ENCODE measurements at regions not wholly inside any gene's neighbourhood (a gene's known extent, or its start where the extent isn't known, plus 50 kb on each side); places are given as distances from the start of the nearest gene placed in this dataset.

GRCh38 chr4:32470087-32470585 is 1750.0 kb downstream of the PCDH7 start:
- TF ChIP-seq CTCF (IDR thresholded peaks at IDR 0.05) (no peak), POLR2A (IDR thresholded peaks at IDR 0.05) (no peak)
- no peak for DNase-seq
- Histone ChIP-seq H3K4me1 (replicated peaks in 1 of 2) (no peaks in the 10 kb centered on the region), H3K27ac (no peak overlapping the region), H3K36me3 (replicated peaks in 1 of 2) (no peaks in the 10 kb centered on the region), H3K9me3 (replicated peaks in 1 of 3) (no peaks in the 10 kb centered on the region), H3K27me3 (no peaks in the 10 kb centered on the region), H3K4me3 (no peak overlapping the region)
- 42 to 58% (median 54%) methylated on average over 1 of the region's 1 CpG for WGBS, 4 donors
- intact Hi-C loops (cut with DNase I), result no loop called here

GRCh38 chr4:32472918-32473317 is 1752.7 kb downstream of the PCDH7 start:
- no peak for TF ChIP-seq POLR2A (IDR thresholded peaks at IDR 0.05)
- TF ChIP-seq CTCF (IDR thresholded peaks at IDR 0.05), result no peak
- H3K36me3 ChIP-seq (replicated peaks in 1 of 2), result no peaks in the 10 kb centered on the region
- no peaks in the 10 kb centered on the region for H3K4me1 ChIP-seq (replicated peaks in 1 of 2)
- no peaks in the 10 kb centered on the region for H3K27me3 ChIP-seq
- DNase-seq, result no peak
- no peak overlapping the region for H3K4me3 ChIP-seq
- 27 to 79% (median 46%) methylated on average over 2 of the region's 2 CpGs for WGBS, 4 donors
- no peaks in the 10 kb centered on the region for H3K9me3 ChIP-seq (replicated peaks in 1 of 3)
- no peak overlapping the region for H3K27ac ChIP-seq
- intact Hi-C loops (cut with DNase I), result no loop called here

GRCh38 chr4:32475710-32476109 is 1755.5 kb downstream of the PCDH7 start:
- no peak for TF ChIP-seq CTCF (IDR thresholded peaks at IDR 0.05)
- Histone ChIP-seq H3K9me3 (replicated peaks in 1 of 3) (no peaks in the 10 kb centered on the region), H3K4me1 (replicated peaks in 1 of 2) (no peaks in the 10 kb centered on the region), H3K4me3 (no peak overlapping the region), H3K27ac (no peak overlapping the region), H3K36me3 (replicated peaks in 1 of 2) (no peaks in the 10 kb centered on the region), H3K27me3 (no peaks in the 10 kb centered on the region)
- DNase-seq, result no peak
- intact Hi-C loops (cut with DNase I), result no loop called here
- 75 to 78% (median 77%) methylated on average over 7 of the region's 7 CpGs for WGBS, 4 donors

- Histone ChIP-seq H3K27ac (no peak overlapping the region), H3K27me3 (no peaks in the 10 kb centered on the region), H3K9me3 (replicated peaks in 1 of 3) (no peaks in the 10 kb centered on the region), H3K36me3 (replicated peaks in 1 of 2) (no peaks in the 10 kb centered on the region), H3K4me1 (replicated peaks in 1 of 2) (no peaks in the 10 kb centered on the region), H3K4me3 (no peak overlapping the region)
- 42 to 59% (median 49%) methylated on average over 2 of the region's 2 CpGs for WGBS, 4 donors
- intact Hi-C loops (cut with DNase I), result no loop called here
- TF ChIP-seq POLR2A (IDR thresholded peaks at IDR 0.05) (no peak), CTCF (IDR thresholded peaks at IDR 0.05) (no peak)
- no peak for DNase-seq
These were observed 1757.3 kb downstream of the PCDH7 start for GRCh38 chr4:32477518-32477917.

All from adrenal gland (tissue), 9 donors.